Suprapubic skin (tissue), 4 donors: ENCODE measurements at regions not wholly inside any gene's neighbourhood (a gene's known extent, or its start where the extent isn't known, plus 50 kb on each side); places are given as distances from the start of the nearest gene placed in this dataset.
"Not testable (repeated sequence)": the region's sequence is repeated elsewhere in the genome, so short reads cannot be mapped to it uniquely, and the experiment has no call there.

Experiments
- DNase-seq, 2 donors: peaks; one replicate each; pipeline ENCODE4 v3.0.0-alpha.2; 2019; ENCODE audit warnings: low spot score in 2 of 2
- H3K27ac ChIP-seq: fragments of 200-600 bp; sonication (generic); one replicate; pipeline ENCODE4 v1.5.1; 2019
- H3K27me3 ChIP-seq: fragments of 200-600 bp; sonication (generic); one replicate; pipeline ENCODE4 v1.5.1; 2019
- H3K36me3 ChIP-seq: fragments of 200-600 bp; sonication (generic); one replicate; pipeline ENCODE4 v1.5.1; 2019
- H3K4me1 ChIP-seq: fragments of 200-600 bp; sonication (generic); one replicate; pipeline ENCODE4 v1.5.1; 2019
- H3K4me3 ChIP-seq: fragments of 200-600 bp; sonication (generic); one replicate; pipeline ENCODE4 v1.5.1; 2019; ENCODE audit warnings: mild to moderate bottlenecking
- H3K9me3 ChIP-seq: fragments of 200-600 bp; sonication (generic); one replicate; pipeline ENCODE4 v1.5.1; 2019
- EP300 ChIP-seq: sonication (generic); formaldehyde crosslinking; IDR thresholded peaks from one replicate; pipeline ENCODE4 v1.6.1; 2017; ENCODE audit warnings: antibody characterized with exemption
- POLR2A ChIP-seq, 2 donors: fragments of 450-650 bp; IDR thresholded peaks; one replicate each; pipeline ENCODE4 v1.6.1; 2017; ENCODE audit warnings: antibody characterized with exemption in 2 of 2, mild to moderate bottlenecking in 2 of 2, moderate library complexity in 2 of 2
- POLR2AphosphoS5 ChIP-seq, 3 donors: sonication (generic); formaldehyde crosslinking; IDR thresholded peaks; one replicate each; pipeline ENCODE4 v1.6.1; 2017; ENCODE audit warnings: antibody characterized with exemption in 3 of 3
- WGBS: methylation state at CpG from one replicate; pipeline ENCODE4 v1.1.5; 2018; 5-methylcytosine and 5-hydroxymethylcytosine counted together
- TF ChIP-seq, protein P1 (sequence below), 2 donors: fragments of 200-600 bp in 1 of 2; fragments of 450-650 bp in 1 of 2; sonication (generic) in 1 of 2; IDR thresholded peaks; one replicate each; pipeline ENCODE4 v1.5.1; 2016 to 2019; ENCODE audit warnings: antibody characterized with exemption in 2 of 2, mild to moderate bottlenecking in 1 of 2, moderate library complexity in 1 of 2

- no peak overlapping the region for H3K27ac ChIP-seq
- no peaks in the 10 kb centered on the region for H3K36me3 ChIP-seq
- no peak for DNase-seq
- H3K27me3 ChIP-seq, result no peaks in the 10 kb centered on the region
- H3K4me3 ChIP-seq, result no peak overlapping the region
- 55% methylated on average over 6 of the region's 6 CpGs for WGBS
- H3K9me3 ChIP-seq, result peaks cover 4% of the 10 kb centered on the region
- TF ChIP-seq POLR2AphosphoS5 (IDR thresholded peaks at IDR 0.05) (no peak), POLR2A (IDR thresholded peaks at IDR 0.05) (no peak), EP300 (no peak)
- TF ChIP-seq, protein P1, sequence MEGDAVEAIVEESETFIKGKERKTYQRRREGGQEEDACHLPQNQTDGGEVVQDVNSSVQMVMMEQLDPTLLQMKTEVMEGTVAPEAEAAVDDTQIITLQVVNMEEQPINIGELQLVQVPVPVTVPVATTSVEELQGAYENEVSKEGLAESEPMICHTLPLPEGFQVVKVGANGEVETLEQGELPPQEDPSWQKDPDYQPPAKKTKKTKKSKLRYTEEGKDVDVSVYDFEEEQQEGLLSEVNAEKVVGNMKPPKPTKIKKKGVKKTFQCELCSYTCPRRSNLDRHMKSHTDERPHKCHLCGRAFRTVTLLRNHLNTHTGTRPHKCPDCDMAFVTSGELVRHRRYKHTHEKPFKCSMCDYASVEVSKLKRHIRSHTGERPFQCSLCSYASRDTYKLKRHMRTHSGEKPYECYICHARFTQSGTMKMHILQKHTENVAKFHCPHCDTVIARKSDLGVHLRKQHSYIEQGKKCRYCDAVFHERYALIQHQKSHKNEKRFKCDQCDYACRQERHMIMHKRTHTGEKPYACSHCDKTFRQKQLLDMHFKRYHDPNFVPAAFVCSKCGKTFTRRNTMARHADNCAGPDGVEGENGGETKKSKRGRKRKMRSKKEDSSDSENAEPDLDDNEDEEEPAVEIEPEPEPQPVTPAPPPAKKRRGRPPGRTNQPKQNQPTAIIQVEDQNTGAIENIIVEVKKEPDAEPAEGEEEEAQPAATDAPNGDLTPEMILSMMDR (IDR thresholded peaks at IDR 0.05), result no peak
- no peaks in the 10 kb centered on the region for H3K4me1 ChIP-seq
Observed at GRCh38 chr1:242602001-242602400, 77.5 kb upstream of the PLD5 start.

- H3K27ac ChIP-seq, H3K27me3 ChIP-seq, H3K36me3 ChIP-seq, H3K4me1 ChIP-seq, DNase-seq, H3K4me3 ChIP-seq, H3K9me3 ChIP-seq: not testable (repeated sequence)
- 33% methylated on average over 2 of the region's 2 CpGs for WGBS
Observed at GRCh38 chr1:242593756-242594155, 69.3 kb upstream of the PLD5 start.

DNA sequence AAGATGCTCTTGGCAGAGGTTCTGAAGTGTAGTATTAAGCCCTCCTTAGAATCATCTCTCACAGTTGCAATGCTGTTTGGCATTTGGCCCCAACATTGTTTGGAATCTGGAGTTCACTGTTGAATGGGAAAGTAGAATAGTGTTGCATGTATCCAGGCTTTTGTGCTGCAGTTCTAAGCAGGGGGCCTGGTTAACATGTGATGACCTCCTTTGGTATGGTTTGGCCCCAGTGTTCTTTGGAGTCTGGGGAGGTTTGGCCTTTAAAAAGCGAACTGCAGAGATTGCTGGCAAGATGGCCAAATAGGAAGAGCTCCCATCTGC is 61.8 kb upstream of the PLD5 start:
- H3K4me3 ChIP-seq, result no peak overlapping the region
- DNase-seq, result no peak
- no peaks in the 10 kb centered on the region for H3K4me1 ChIP-seq
- H3K27ac ChIP-seq, result no peak overlapping the region
- WGBS, result 75% methylated on average over 1 of the region's 1 CpG
- no peaks in the 10 kb centered on the region for H3K36me3 ChIP-seq
- H3K27me3 ChIP-seq, result no peaks in the 10 kb centered on the region
- H3K9me3 ChIP-seq, result no peaks in the 10 kb centered on the region
- TF ChIP-seq EP300, result no peak
- TF ChIP-seq, protein P1 (IDR thresholded peaks at IDR 0.05), result no peak
- no peak for TF ChIP-seq POLR2AphosphoS5 (IDR thresholded peaks at IDR 0.05)
- TF ChIP-seq POLR2A (IDR thresholded peaks at IDR 0.05), result no peak

- H3K4me3 ChIP-seq, result no peak overlapping the region
- no peak overlapping the region for H3K27ac ChIP-seq
- no peaks in the 10 kb centered on the region for H3K27me3 ChIP-seq
- 83% methylated on average over 10 of the region's 10 CpGs for WGBS
- TF ChIP-seq EP300 (no peak), POLR2A (IDR thresholded peaks at IDR 0.05) (no peak), POLR2AphosphoS5 (IDR thresholded peaks at IDR 0.05) (no peak)
- TF ChIP-seq, protein P1 (IDR thresholded peaks at IDR 0.05), result no peak
- DNase-seq, result no peak
- no peaks in the 10 kb centered on the region for H3K9me3 ChIP-seq
- no peaks in the 10 kb centered on the region for H3K4me1 ChIP-seq
- no peaks in the 10 kb centered on the region for H3K36me3 ChIP-seq
Observed at GRCh38 chr1:242585616-242586359, 61.3 kb upstream of the PLD5 start.

DNA sequence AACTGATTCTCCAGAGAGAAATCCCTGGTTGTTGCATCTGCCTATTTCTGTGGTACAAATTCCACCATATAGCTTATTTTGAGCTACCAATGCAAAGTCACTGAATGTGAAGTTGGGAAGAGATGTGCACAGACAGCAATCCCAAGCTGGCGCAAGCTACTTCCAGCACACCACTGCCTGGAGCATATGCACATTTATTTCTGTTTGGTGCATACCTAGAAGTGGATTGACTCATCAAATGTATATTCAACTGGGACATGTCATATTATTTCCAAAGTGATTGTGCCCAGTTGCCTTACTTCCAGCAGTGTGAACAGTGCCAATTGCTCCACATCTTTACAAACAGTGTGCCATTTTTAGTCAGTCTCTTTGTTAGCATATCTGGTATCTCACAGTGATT is 58.2 kb upstream of the PLD5 start:
- no peak for DNase-seq
- no peaks in the 10 kb centered on the region for H3K4me1 ChIP-seq
- H3K4me3 ChIP-seq, result no peak overlapping the region
- H3K9me3 ChIP-seq, result no peaks in the 10 kb centered on the region
- no peaks in the 10 kb centered on the region for H3K27me3 ChIP-seq
- no peaks in the 10 kb centered on the region for H3K36me3 ChIP-seq
- TF ChIP-seq EP300 (no peak), POLR2A (IDR thresholded peaks at IDR 0.05) (no peak), POLR2AphosphoS5 (IDR thresholded peaks at IDR 0.05) (no peak)
- TF ChIP-seq, protein P1 (IDR thresholded peaks at IDR 0.05), result no peak
- WGBS, result 82% methylated on average over 1 of the region's 1 CpG
- H3K27ac ChIP-seq, result no peak overlapping the region
